ENCODE measurements at regions not wholly inside any gene's neighbourhood (a gene's known extent, or its start where the extent isn't known, plus 50 kb on each side); places are given as distances from the start of the nearest gene placed in this dataset.

DNA sequence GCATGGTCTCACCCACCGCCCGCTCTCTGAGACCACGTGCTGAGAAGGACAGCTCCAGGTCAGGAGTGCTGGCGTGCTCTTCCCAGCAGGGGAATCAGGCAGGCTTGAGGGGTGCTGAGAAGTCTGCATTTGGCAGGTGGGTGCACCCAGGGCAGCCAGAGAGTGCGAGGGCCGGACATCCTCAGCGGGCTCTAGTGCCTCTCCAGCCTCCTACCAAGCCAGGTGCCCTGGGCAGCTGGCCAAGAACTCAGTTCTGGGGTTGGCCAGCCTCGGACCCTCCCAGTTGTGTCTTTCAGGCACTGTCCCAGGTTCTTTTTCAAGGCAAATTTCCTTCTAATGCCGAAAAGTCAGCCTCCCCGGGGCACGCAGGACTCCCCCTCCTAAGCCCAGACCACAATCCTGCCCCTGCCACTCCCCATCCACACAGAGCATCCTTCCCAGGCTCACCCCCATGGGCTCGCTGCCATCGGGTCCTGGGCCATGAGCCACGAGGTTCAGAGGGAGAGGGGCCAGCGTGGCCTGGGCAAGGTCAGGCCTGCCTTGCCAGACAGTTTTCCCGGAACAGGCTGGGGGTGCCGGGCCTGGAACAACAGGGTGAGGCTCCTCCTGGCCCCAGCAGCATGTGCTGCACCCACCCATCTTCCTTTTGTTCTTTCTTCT, 52.2 kb upstream of the GPC1 start:
- no peak for TF ChIP-seq CTCF (IDR thresholded peaks at IDR 0.05; ENCODE audit: insufficient read depth, low read depth, low read length)
- no peak for TF ChIP-seq EZH2 (IDR thresholded peaks at IDR 0.05; ENCODE audit: insufficient read depth, low read length)

All from astrocyte (in vitro differentiated cells and primary cell).